ENCODE measurements at regions not wholly inside any gene's neighbourhood (a gene's known extent, or its start where the extent isn't known, plus 50 kb on each side); places are given as distances from the start of the nearest gene placed in this dataset.

- Histone ChIP-seq H3K4me3 (no peak overlapping the region), H3K4me1 (no peaks in the 10 kb centered on the region), H3K36me3 (no peaks in the 10 kb centered on the region), H3K9me3 (no peaks in the 10 kb centered on the region), H3K27me3 (no peaks in the 10 kb centered on the region), H3K27ac (no peak overlapping the region)
- no peak for ATAC-seq (ENCODE audit: low FRiP score in 2 of 2)
- 31 to 37% methylated on average over 1 of the region's 1 CpG for WGBS, 2 donors
- DNase-seq: no peak
- TF ChIP-seq CTCF (IDR thresholded peaks at IDR 0.05) (no peak), EP300 (IDR thresholded peaks at IDR 0.05) (no peak), POLR2AphosphoS5 (IDR thresholded peaks at IDR 0.05) (no peak), POLR2A (IDR thresholded peaks at IDR 0.05) (no peak)
These were observed 1657.4 kb upstream of the IGFBP7 start for GRCh38 chr4:58767598-58767997.

- TF ChIP-seq CTCF (IDR thresholded peaks at IDR 0.05) (no peak), POLR2AphosphoS5 (IDR thresholded peaks at IDR 0.05) (no peak), EP300 (IDR thresholded peaks at IDR 0.05) (no peak), POLR2A (IDR thresholded peaks at IDR 0.05) (no peak)
- no peak for ATAC-seq (ENCODE audit: low FRiP score in 2 of 2)
- DNase-seq: no peak
- WGBS, 2 donors: 82 to 87% methylated on average over 2 of the region's 2 CpGs
- no peaks in the 10 kb centered on the region for H3K36me3 ChIP-seq
- H3K9me3 ChIP-seq: no peaks in the 10 kb centered on the region
- H3K27ac ChIP-seq: no peak overlapping the region
- no peaks in the 10 kb centered on the region for H3K27me3 ChIP-seq
- H3K4me3 ChIP-seq: no peak overlapping the region
- H3K4me1 ChIP-seq: no peaks in the 10 kb centered on the region
These were observed 1656.6 kb upstream of the IGFBP7 start for GRCh38 chr4:58766763-58767162.

GRCh38 chr4:58761563-58761962, 1651.4 kb upstream of the IGFBP7 start:
- Histone ChIP-seq H3K27ac (no peak overlapping the region), H3K4me3 (no peak overlapping the region), H3K27me3 (no peaks in the 10 kb centered on the region), H3K9me3 (no peaks in the 10 kb centered on the region), H3K4me1 (no peaks in the 10 kb centered on the region), H3K36me3 (no peaks in the 10 kb centered on the region)
- DNase-seq: no peak
- 86 to 87% methylated on average over 2 of the region's 2 CpGs for WGBS, 2 donors
- no peak for ATAC-seq (ENCODE audit: low FRiP score in 2 of 2)
- TF ChIP-seq CTCF (IDR thresholded peaks at IDR 0.05): no peak
- no peak for TF ChIP-seq EP300 (IDR thresholded peaks at IDR 0.05)

- no peaks in the 10 kb centered on the region for H3K36me3 ChIP-seq
- no peaks in the 10 kb centered on the region for H3K27me3 ChIP-seq
- H3K4me3 ChIP-seq: no peak overlapping the region
- no peak for TF ChIP-seq EP300 (IDR thresholded peaks at IDR 0.05)
- no peak for TF ChIP-seq POLR2AphosphoS5 (IDR thresholded peaks at IDR 0.05)
- TF ChIP-seq POLR2A (IDR thresholded peaks at IDR 0.05): no peak
- TF ChIP-seq CTCF (IDR thresholded peaks at IDR 0.05): no peak
- no peak overlapping the region for H3K27ac ChIP-seq
- H3K9me3 ChIP-seq: no peaks in the 10 kb centered on the region
- no peak for DNase-seq
- ATAC-seq (ENCODE audit: low FRiP score in 2 of 2): no peak
- no peaks in the 10 kb centered on the region for H3K4me1 ChIP-seq
These were observed 1650.6 kb upstream of the IGFBP7 start for GRCh38 chr4:58760737-58761136.

GRCh38 chr4:58760100-58760499, 1649.9 kb upstream of the IGFBP7 start:
- no peak overlapping the region for H3K4me3 ChIP-seq
- TF ChIP-seq POLR2AphosphoS5 (IDR thresholded peaks at IDR 0.05) (no peak), EP300 (IDR thresholded peaks at IDR 0.05) (no peak), CTCF (IDR thresholded peaks at IDR 0.05) (no peak), POLR2A (IDR thresholded peaks at IDR 0.05) (no peak)
- no peaks in the 10 kb centered on the region for H3K4me1 ChIP-seq
- WGBS, 2 donors: 80 to 82% methylated on average over 1 of the region's 1 CpG
- ATAC-seq (ENCODE audit: low FRiP score in 2 of 2) (no peak), DNase-seq (no peak)
- H3K27me3 ChIP-seq: no peaks in the 10 kb centered on the region
- no peak overlapping the region for H3K27ac ChIP-seq
- no peaks in the 10 kb centered on the region for H3K36me3 ChIP-seq
- H3K9me3 ChIP-seq: no peaks in the 10 kb centered on the region
